GM10266 (cell line): ENCODE measurements at regions not wholly inside any gene's neighbourhood (a gene's known extent, or its start where the extent isn't known, plus 50 kb on each side); places are given as distances from the start of the nearest gene placed in this dataset.

Source experiments
- DNase-seq: peaks from one replicate; pipeline ENCODE4 v3.0.0; 2012; ENCODE audit errors: extremely low spot score
- CTCF ChIP-seq: IDR thresholded peaks from 2 replicates; pipeline ENCODE4 v1.5.1; 2012; ENCODE audit warnings: mild to moderate bottlenecking, low read depth; ENCODE audit not compliant: control insufficient read depth, insufficient read depth; ENCODE audit errors: missing control alignments

- peak; percentile 60 for TF ChIP-seq CTCF
- peak; percentile 35 for DNase-seq
Observed at GRCh38 chr1:199551967-199552565, 475.4 kb upstream of the NR5A2 start.

- DNase-seq = no peak
Observed at GRCh38 chr1:199553104-199553503, 474.4 kb upstream of the NR5A2 start.

GRCh38 chr1:199561334-199561733 is 466.2 kb upstream of the NR5A2 start:
- no peak for TF ChIP-seq CTCF
- no peak for DNase-seq

More at GRCh38 chr1:199553104-199553503, 474.4 kb upstream of the NR5A2 start:
- TF ChIP-seq CTCF = no peak

GRCh38 chr1:199573047-199573446 is 454.5 kb upstream of the NR5A2 start:
- no peak for DNase-seq
- no peak for TF ChIP-seq CTCF

GRCh38 chr1:199574950-199575349 is 452.6 kb upstream of the NR5A2 start:
- no peak for DNase-seq
- no peak for TF ChIP-seq CTCF

GRCh38 chr1:199580300-199580699 is 447.2 kb upstream of the NR5A2 start:
- no peak for TF ChIP-seq CTCF
- no peak for DNase-seq

GRCh38 chr1:199585392-199585791 is 442.1 kb upstream of the NR5A2 start:
- TF ChIP-seq CTCF = no peak
- DNase-seq = no peak
